ENCODE measurements at regions not wholly inside any gene's neighbourhood (a gene's known extent, or its start where the extent isn't known, plus 50 kb on each side); places are given as distances from the start of the nearest gene placed in this dataset.

DNA sequence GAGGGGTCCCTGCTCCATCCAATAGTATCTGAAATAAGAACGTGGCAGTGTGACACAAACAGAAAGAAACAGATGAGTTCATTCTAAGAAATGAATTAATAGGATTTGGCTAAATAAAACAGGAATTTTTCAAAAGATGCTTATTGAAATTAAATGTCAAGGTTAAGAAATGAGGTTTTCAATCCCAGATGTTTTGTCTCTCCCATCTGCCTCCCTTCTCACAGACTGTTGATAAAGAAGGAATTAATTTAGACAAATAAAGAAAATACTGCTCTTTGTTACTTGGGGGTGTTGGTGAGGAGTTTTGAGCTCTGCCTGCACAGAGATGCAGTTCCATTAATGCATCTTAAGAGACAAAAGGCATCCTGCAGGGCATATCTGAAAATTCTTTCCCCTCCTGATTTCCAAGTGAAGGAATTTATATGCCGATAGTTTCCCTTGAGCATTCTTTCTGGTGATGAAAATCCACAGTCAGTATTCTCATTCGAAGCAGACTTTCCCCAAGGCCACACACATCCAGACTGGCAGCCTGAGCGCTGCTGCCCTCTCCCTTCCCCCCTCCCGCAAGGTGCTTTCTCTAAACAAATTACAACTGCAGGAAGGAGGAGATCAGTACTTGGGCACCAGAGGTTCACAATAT lies 385.4 kb upstream of the RND3 start:
- TF ChIP-seq CTCF (IDR thresholded peaks at IDR 0.05; ENCODE audit: low read depth, low read length), result no peak
- no peak for TF ChIP-seq EZH2phosphoT487 (IDR thresholded peaks at IDR 0.05; ENCODE audit: low read depth)

Measured in OCI-LY3 (cell line).